ENCODE measurements at regions not wholly inside any gene's neighbourhood (a gene's known extent, or its start where the extent isn't known, plus 50 kb on each side); places are given as distances from the start of the nearest gene placed in this dataset.

DNA sequence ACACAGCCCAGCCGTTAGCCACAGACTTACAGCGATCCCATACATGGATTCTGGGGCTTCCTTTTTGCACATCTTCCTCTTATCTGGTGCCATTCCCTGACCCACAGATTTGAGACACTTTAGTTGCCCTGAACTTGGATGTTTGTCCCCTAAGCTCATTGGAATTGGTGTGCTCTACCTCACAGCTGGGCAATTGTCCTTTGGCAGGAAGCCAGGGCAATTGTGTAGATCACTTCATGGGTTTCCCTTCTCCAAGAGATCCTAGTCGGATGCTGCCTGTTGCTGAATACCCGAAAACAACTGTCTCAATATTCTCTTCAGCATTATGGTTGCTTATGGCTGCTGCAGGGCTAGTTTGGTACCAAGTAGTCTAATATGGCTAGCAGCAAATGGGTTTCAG, 470.7 kb upstream of the MKI67 start:
- no peak for DNase-seq

DNA sequence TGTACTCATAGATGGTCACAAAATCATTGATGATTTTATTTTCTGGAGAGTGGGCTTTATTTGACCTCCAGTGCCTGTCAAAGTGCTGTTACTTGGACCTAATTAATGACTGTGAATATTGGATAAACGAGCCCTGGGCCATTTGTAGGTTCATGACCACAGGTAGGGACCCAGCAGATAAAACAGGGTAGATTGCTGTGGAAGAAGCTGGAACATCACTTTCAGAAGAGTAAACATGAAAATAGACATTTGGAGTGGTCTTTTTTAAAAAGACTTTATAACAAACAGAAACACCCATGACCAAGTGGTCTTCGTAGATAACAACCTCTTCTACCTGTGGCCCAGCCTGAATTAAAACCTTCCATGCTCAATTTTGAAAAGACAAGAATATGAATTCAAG, 472.8 kb upstream of the MKI67 start:
- DNase-seq: no peak

- DNase-seq: no peak
Observed at GRCh38 chr10:128599538-128599937, 473.3 kb upstream of the MKI67 start.

DNA sequence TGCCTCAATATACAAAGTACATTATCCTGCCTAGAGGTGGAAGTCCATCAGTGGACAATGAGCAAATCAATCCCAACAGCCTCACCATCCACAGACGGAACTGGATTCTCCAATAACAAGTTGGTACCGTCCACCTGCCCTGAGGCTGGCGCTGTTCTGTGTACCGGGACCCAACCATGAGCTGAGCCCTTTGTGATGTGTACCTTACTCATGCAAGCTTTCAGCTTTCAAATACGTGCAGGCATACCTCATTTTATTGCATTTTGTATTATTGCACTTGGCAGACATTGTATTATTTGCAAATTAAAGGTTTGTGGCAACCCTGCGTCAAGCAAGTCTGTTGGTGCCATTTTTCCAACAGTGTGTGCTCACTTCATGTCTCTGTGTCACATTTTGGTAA, 476.0 kb upstream of the MKI67 start:
- no peak for DNase-seq

- no peak for DNase-seq
Observed at GRCh38 chr10:128604025-128604424, 477.8 kb upstream of the MKI67 start.

- DNase-seq: no peak
Observed at GRCh38 chr10:128605180-128605579, 479.0 kb upstream of the MKI67 start.

- no peak for DNase-seq
Observed at GRCh38 chr10:128606055-128606454, 479.8 kb upstream of the MKI67 start.

- no peak for DNase-seq
Observed at GRCh38 chr10:128608791-128609190, 482.6 kb upstream of the MKI67 start.

- no peak for DNase-seq
Observed at GRCh38 chr10:128609460-128609859, 483.2 kb upstream of the MKI67 start.

GRCh38 chr10:128610113-128610512, 483.9 kb upstream of the MKI67 start:
- no peak for DNase-seq

DNA sequence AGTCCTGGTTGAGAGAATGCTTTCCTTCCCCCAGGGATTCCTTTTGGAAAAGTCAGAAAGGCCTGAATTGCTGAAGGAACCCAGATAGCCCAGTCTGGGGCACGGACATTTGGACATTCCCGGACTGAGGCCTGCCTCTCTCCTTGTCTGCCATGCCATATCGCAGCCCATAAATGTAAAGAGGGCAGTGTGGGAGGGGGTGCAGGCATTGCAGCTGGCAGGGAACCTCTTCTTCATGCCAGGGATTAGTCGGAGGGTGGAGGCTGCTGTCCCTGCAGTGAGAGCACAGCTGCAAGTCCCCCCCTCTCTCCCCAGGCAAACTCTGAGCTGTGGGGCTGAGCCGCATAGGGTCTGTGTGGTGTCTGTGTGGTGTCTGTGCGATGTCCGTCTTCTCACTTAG, 486.0 kb upstream of the MKI67 start:
- no peak for DNase-seq

DNA sequence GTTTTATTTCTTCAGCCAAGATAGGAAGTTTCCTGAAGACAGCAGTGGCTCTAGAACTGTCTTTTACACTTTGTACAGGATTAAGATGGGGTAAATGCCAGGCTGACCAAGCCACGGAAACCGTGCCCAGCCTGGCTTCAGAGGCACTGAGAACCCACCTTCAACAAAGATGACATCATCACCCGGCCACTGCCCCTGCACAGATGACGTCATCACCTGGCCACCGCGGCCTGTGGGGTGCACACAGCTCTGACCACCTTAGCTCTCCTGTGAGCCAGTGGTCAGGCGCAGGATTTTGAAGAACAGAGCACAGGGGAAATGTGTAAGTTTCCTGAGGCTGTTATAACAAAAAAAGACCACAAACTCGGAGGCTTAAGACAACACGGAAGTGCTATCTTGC, 486.4 kb upstream of the MKI67 start:
- DNase-seq: no peak

DNA sequence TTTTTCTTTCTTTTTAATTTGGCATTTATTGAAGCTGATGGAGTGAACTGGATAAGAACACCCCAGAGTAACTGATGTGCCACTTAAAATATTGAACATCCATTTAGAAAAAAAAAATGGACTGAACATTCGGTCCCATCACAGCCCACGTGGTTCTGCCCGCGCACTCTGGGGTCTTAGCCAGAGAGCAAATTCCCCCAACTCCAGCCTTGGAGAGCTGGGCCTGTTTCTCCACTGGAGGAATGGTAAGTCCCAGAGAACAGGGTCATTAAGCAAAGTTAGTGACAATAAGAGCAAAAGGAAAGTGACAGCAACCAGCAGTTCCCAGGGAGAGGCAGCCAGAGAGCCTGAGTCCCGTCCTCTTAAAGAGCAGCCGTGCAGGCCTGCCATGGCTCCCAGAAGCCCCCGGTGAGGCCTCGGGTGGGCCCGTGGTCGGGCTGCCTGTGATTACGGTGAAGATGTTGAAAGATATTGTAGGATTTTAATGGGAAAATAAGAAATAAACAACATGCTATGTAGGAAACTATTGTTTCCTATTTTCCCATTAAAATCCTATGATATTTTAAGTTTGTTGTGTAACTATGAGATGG, 487.9 kb upstream of the MKI67 start:
- no peak for DNase-seq

- no peak for DNase-seq
Observed at GRCh38 chr10:128614802-128615553, 488.8 kb upstream of the MKI67 start.

GRCh38 chr10:128617532-128617931, 491.3 kb upstream of the MKI67 start:
- DNase-seq: no peak

- DNase-seq: no peak
Observed at GRCh38 chr10:128622706-128623105, 496.5 kb upstream of the MKI67 start.

DNA sequence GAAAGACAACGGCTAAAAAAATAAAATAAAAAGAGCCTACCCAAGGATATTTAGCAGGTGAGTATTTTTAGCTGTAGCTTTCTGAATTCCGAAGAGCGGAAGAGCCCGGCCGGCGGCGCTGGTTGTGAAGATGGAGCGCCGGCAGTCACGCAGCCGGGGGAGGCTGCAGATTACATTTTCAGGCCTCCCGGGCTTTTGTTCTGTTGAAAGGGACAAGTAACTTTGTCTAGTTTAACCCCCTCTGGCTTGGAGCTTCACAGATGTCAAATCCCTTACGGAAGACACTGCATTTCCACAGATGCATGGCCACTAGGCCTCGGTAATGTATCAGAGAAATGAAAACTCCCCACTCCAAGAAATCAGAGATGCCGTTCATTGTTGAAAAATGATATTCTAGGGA, 497.6 kb upstream of the MKI67 start:
- DNase-seq: no peak

- DNase-seq: no peak
Observed at GRCh38 chr10:128624656-128625530, 498.7 kb upstream of the MKI67 start.

DNA sequence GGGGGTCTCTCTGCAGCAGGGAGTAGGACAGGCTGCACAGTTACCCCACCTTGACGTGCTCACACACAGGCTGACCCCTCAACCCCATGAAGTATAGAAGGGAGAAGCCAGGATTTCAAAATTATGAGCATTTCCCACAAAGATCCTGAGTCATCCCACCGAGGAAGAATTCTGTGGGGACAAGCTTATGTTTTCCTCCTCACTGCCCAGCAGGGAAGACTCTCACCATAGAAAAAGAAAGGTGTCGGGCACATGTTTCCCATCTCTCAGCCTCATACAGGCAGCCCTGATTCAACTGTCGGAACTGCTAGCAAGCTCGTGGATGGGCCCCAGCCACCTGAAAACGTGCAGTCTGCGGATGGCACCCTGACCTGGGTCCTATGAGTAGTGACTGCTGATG, 499.7 kb upstream of the MKI67 start:
- no peak for DNase-seq

- no peak for DNase-seq
Observed at GRCh38 chr10:128626397-128627000, 500.3 kb upstream of the MKI67 start.

DNA sequence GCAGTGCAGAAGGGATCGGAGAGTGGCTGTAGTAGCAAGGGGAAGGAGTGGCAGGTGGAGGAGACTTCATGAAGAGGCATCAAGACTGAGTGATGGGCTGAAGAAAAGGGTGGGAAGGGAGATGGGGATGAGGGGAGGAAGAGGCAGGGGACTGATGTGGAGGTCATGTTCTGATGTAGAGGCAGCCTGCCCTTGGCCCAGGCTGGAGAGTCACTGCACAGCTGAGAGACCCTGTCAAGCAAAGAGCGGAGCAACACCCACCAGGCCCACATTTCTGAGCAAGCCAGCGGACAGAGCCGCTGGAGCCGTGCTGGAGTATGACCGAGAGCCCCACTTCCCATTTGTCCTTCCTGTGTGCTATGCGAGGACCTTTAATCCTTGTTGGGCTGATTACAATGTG, 501.6 kb upstream of the MKI67 start:
- no peak for DNase-seq

- DNase-seq: no peak
Observed at GRCh38 chr10:128628252-128628651, 502.0 kb upstream of the MKI67 start.
